IMR-90 (cell line): ENCODE measurements at regions not wholly inside any gene's neighbourhood (a gene's known extent, or its start where the extent isn't known, plus 50 kb on each side); places are given as distances from the start of the nearest gene placed in this dataset.
A peak's percentile ranks its signal among the peaks of the same experiment; 100 is the strongest.

Experiments used
- ATAC-seq: fragments of 200-7000 bp; cut with Tn5 transposase; 2 replicates; pipeline ENCODE4 v1.9.1; 2020; ENCODE audit warnings: low read depth, mild to moderate bottlenecking, moderate library complexity
- BruUV-seq: library from RNA; stranded (reverse); fragments of 400-500 nt; replicated peaks from 2 replicates; lab custom pipeline; 2021; lab: Mats Ljungman, UMichigan
- CTCF ChIA-PET: fragments of 300-600 bp; formaldehyde crosslinking; extraction: SDS; loops from one replicate; lab custom pipeline; 2021; ENCODE audit warnings: antibody characterized with exemption; lab: Yijun Ruan, JAX
- POLR2A ChIA-PET: fragments of 300-600 bp; sonication (Branson Sonifier 250); formaldehyde crosslinking; loops from one replicate; lab custom pipeline; 2022; ENCODE audit warnings: antibody characterized with exemption; ENCODE audit not compliant: unreplicated experiment; lab: Charles Lee
- DNase-seq: peaks from one replicate; pipeline ENCODE4 v3.0.0; 2013
- H2AFZ ChIP-seq: replicated peaks from 2 replicates; pipeline ENCODE3; 2013; ENCODE audit warnings: low read length, mild to moderate bottlenecking; ENCODE audit not compliant: poor library complexity
- H2AK5ac ChIP-seq: 2 replicates; pipeline ENCODE4 v1.6.1; 2013; ENCODE audit warnings: low read depth, low read length, inconsistent platforms
- H2AK9ac ChIP-seq: replicated peaks from 2 replicates; pipeline ENCODE3; 2013; ENCODE audit warnings: mild to moderate bottlenecking, low read depth, low read length, moderate library complexity; ENCODE audit not compliant: poor library complexity
- H2BK120ac ChIP-seq: 2 replicates; pipeline ENCODE4 v1.6.1; 2013; ENCODE audit warnings: low read depth, low read length, inconsistent platforms
- H2BK15ac ChIP-seq: 3 replicates; pipeline ENCODE4 v1.6.1; 2013; ENCODE audit warnings: low read depth, low read length, inconsistent platforms
- H2BK20ac ChIP-seq: 2 replicates; pipeline ENCODE4 v1.6.1; 2013; ENCODE audit warnings: low read depth, mild to moderate bottlenecking, inconsistent platforms, low read length, moderate library complexity
- H2BK5ac ChIP-seq: 2 replicates; pipeline ENCODE4 v1.6.1; 2013; ENCODE audit warnings: mild to moderate bottlenecking, low read depth, low read length, inconsistent platforms; ENCODE audit not compliant: poor library complexity, severe bottlenecking
- H3K14ac ChIP-seq: replicated peaks from 2 replicates; pipeline ENCODE4 v1.6.1; 2013; ENCODE audit warnings: low read depth, low read length, inconsistent platforms
- H3K18ac ChIP-seq: 2 replicates; pipeline ENCODE4 v1.6.1; 2013; ENCODE audit warnings: low read depth, low read length, control low read depth
- H3K23ac ChIP-seq: 2 replicates; pipeline ENCODE4 v1.6.1; 2013; ENCODE audit warnings: low read depth, low read length, inconsistent platforms
- H3K27ac ChIP-seq: 2 replicates; pipeline ENCODE4 v1.5.1; 2013; ENCODE audit warnings: mild to moderate bottlenecking, control low read depth, low read length; ENCODE audit not compliant: insufficient read depth
- H3K27me3 ChIP-seq: 2 replicates; pipeline ENCODE4 v1.6.1; 2013; ENCODE audit warnings: low read length; ENCODE audit not compliant: control insufficient read depth, insufficient read depth
- H3K36me3 ChIP-seq: 2 replicates; pipeline ENCODE4 v1.6.1; 2013; ENCODE audit warnings: low read length, mixed read lengths; ENCODE audit not compliant: control insufficient read depth, insufficient read depth
- H3K4ac ChIP-seq: 2 replicates; pipeline ENCODE4 v1.6.1; 2013; ENCODE audit warnings: low read depth, low read length, inconsistent platforms
- H3K4me1 ChIP-seq: 2 replicates; pipeline ENCODE4 v1.6.1; 2013; ENCODE audit warnings: low read length, mixed read lengths; ENCODE audit not compliant: control insufficient read depth, insufficient read depth
- H3K4me2 ChIP-seq: 2 replicates; pipeline ENCODE4 v1.6.1; 2013; ENCODE audit warnings: low read depth, mild to moderate bottlenecking, control low read depth, low read length, moderate library complexity
- H3K4me3 ChIP-seq: 2 replicates; pipeline ENCODE4 v1.5.1; 2013; ENCODE audit warnings: low read depth, mild to moderate bottlenecking, control low read depth, low read length, moderate library complexity; ENCODE audit not compliant: insufficient read depth
- H3K56ac ChIP-seq: 2 replicates; pipeline ENCODE4 v1.6.1; 2013; ENCODE audit warnings: low read length, inconsistent platforms; ENCODE audit not compliant: insufficient read depth; ENCODE audit errors: extremely low read depth
- H3K79me1 ChIP-seq, 2 experiments: 2 replicates each; pipeline ENCODE4 v1.6.1; 2013; ENCODE audit warnings: low read length in 2 of 2, inconsistent platforms in 1 of 2, low read depth in 1 of 2
- H3K9ac ChIP-seq: 2 replicates; pipeline ENCODE4 v1.6.1; 2013; ENCODE audit warnings: low read depth, low read length, control low read depth
- H3K9me1 ChIP-seq: 2 replicates; pipeline ENCODE4 v1.6.1; 2013; ENCODE audit warnings: low read length, inconsistent platforms; ENCODE audit not compliant: insufficient read depth
- H3K9me3 ChIP-seq: 2 replicates; pipeline ENCODE4 v1.6.1; 2013; ENCODE audit warnings: low read length; ENCODE audit not compliant: control insufficient read depth, insufficient read depth
- H4K20me1 ChIP-seq: 2 replicates; pipeline ENCODE4 v1.6.1; 2013; ENCODE audit warnings: low read length, inconsistent platforms; ENCODE audit not compliant: insufficient read depth
- H4K5ac ChIP-seq: 2 replicates; pipeline ENCODE4 v1.6.1; 2013; ENCODE audit warnings: mild to moderate bottlenecking, low read depth, low read length, control low read depth
- H4K8ac ChIP-seq, 2 experiments: 2 replicates each; pipeline ENCODE4 v1.6.1; 2013; ENCODE audit warnings: low read depth in 2 of 2, low read length in 2 of 2, control low read depth in 1 of 2, inconsistent platforms in 1 of 2
- H4K91ac ChIP-seq: 2 replicates; pipeline ENCODE4 v1.6.1; 2013; ENCODE audit warnings: low read depth, low read length, inconsistent platforms; ENCODE audit not compliant: insufficient read depth
- BHLHE40 ChIP-seq: fragments of 150-350 bp; IDR thresholded peaks from 2 replicates; pipeline ENCODE4 v1.6.1; 2016; ENCODE audit warnings: mild to moderate bottlenecking, low read depth, low read length
- CHD1 ChIP-seq: IDR thresholded peaks from 2 replicates; pipeline ENCODE4 v1.6.1; 2012; ENCODE audit warnings: low read depth, low read length, improper control_type of control experiment
- NFE2L2 ChIP-seq: fragments of 150-350 bp; IDR thresholded peaks from 2 replicates; pipeline ENCODE4 v1.6.1; 2016; ENCODE audit warnings: low read depth, mild to moderate bottlenecking, low read length
- POLR2A ChIP-seq: IDR thresholded peaks from 2 replicates; pipeline ENCODE4 v1.6.1; 2012; ENCODE audit warnings: mild to moderate bottlenecking, low read depth, low read length
- RAD21 ChIP-seq: IDR thresholded peaks from 2 replicates; pipeline ENCODE4 v1.6.1; 2012; ENCODE audit warnings: low read length, improper control_type of control experiment
- RCOR1 ChIP-seq: IDR thresholded peaks from 2 replicates; pipeline ENCODE4 v1.6.1; 2012; ENCODE audit warnings: mild to moderate bottlenecking, low read length, improper control_type of control experiment; ENCODE audit not compliant: insufficient replicate concordance
- SMC3 ChIP-seq: fragments of 150-350 bp; IDR thresholded peaks from 2 replicates; pipeline ENCODE4 v1.6.1; 2016; ENCODE audit warnings: low read depth, mild to moderate bottlenecking, antibody characterized with exemption, low read length, moderate library complexity
- dilution Hi-C: fragments of 300-500 bp; cut with HindIII; formaldehyde crosslinking; loops from one replicate; pipeline ENCODE4 v1.14.3; 2018; ENCODE audit warnings: low sequenced_read_pairs; ENCODE audit not compliant: unreplicated experiment
- in situ Hi-C: fragments of 300-500 bp; cut with MboI; formaldehyde crosslinking; loops from 3 replicates; pipeline ENCODE4 v1.14.3; 2019; ENCODE audit warnings: low sequenced_read_pairs, inconsistent platforms, mixed read lengths
- intact Hi-C: fragments of 100-400 bp; cut with micrococcal nuclease; formaldehyde crosslinking; loops from 2 replicates; pipeline ENCODE4 v1.10.0; 2022

DNA sequence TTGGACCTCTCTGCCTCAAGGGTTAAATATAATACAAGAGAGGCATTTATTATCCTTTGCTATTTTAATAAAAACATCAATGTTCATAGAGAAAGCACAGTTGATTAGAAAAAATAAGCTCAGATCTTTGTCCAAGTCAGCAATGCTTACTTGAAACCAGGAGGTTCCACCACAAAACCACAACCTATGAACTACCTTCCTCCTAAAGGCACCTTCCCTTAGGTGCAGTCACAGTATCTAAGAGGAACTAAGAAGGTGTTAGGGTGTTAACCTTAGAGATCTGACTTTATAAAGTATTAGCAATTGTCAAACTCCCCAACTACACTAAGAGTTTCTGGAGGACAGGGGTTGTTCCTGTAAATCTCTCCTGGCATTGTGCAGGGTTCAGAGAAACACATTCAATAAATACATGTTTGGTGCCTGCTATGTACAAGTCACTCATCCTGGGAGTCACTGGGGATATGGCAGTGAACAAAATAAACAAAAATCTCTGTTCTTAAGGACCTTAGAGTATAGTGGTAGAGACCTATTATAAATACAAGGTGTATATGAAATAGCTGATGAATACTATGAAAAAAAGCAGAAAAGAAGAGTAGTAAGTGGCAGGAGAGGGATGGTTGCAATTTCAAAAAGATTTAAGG is 208.6 kb downstream of the NFKBIZ start:
- Histone ChIP-seq H3K27me3 (no peaks in the 10 kb centered on the region), H2BK5ac (no peak overlapping the region), H3K4me3 (no peak overlapping the region), H2AK9ac (no peak overlapping the region), H3K4ac (no peak overlapping the region), H3K9ac (no peak overlapping the region), H3K23ac (no peak overlapping the region), H4K20me1 (no peaks in the 10 kb centered on the region), H3K4me1 (peaks cover 4% of the 10 kb centered on the region), H2AK5ac (0 out of 2 replicates have a peak overlapping the region, but pooled peaks have one; percentile 30), H3K56ac (no peak overlapping the region), H4K91ac (no peak overlapping the region), H3K14ac (0 out of 2 replicates have a peak overlapping the region, but pooled peaks have one; percentile 29), H4K8ac (no peak overlapping the region), H3K79me1 (no peaks in the 10 kb centered on the region), H3K36me3 (no peaks in the 10 kb centered on the region), H2BK20ac (no peak overlapping the region), H3K27ac (no peak overlapping the region), H3K9me1 (no peaks in the 10 kb centered on the region; the same call in 1 of the 2 replicates), H3K18ac (no peak overlapping the region), H2AFZ (no peak overlapping the region), H3K4me2 (no peak overlapping the region), H3K9me3 (no peaks in the 10 kb centered on the region), H2BK120ac (no peak overlapping the region), H2BK15ac (no peak overlapping the region), H4K5ac (no peak overlapping the region)
- intact Hi-C loops (no loop called here), dilution Hi-C loops (no loop called here), in situ Hi-C loops (no loop called here)
- ChIA-PET POLR2A (no interaction called here), CTCF (interaction anchor here (0.6 kb wide), 1 partner anchor 16 kb away, joined by 3 read pairs; no protein-coding TSS in a partner anchor)
- ATAC-seq: no peak
- no TSS peak for BruUV-seq
- no peak for DNase-seq
- TF ChIP-seq RAD21 (no peak), CHD1 (no peak), POLR2A (no peak), SMC3 (no peak), NFE2L2 (no peak), BHLHE40 (no peak), RCOR1 (no peak)
